ENCODE measurements at regions not wholly inside any gene's neighbourhood (a gene's known extent, or its start where the extent isn't known, plus 50 kb on each side); places are given as distances from the start of the nearest gene placed in this dataset.

DNA sequence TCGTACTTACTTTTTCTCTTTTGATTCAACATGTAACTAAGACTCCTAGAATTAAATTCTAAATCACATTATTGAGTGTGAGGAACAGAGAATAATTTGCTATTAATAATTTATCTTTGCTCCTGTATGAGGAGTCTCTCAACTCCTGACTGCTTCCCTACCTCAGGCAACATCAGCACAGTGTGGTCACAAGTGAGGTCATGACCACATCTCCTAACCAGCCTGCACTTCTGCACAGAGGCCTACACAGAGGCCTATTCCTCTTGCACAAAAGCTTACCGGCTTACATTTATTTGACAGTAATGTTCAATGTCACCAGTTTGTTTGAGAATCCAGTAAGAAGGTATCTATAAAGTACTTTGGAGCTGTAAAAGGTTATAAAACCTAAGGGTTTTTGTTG, 637.4 kb upstream of the MARCKS start:
- TF ChIP-seq, protein P1, sequence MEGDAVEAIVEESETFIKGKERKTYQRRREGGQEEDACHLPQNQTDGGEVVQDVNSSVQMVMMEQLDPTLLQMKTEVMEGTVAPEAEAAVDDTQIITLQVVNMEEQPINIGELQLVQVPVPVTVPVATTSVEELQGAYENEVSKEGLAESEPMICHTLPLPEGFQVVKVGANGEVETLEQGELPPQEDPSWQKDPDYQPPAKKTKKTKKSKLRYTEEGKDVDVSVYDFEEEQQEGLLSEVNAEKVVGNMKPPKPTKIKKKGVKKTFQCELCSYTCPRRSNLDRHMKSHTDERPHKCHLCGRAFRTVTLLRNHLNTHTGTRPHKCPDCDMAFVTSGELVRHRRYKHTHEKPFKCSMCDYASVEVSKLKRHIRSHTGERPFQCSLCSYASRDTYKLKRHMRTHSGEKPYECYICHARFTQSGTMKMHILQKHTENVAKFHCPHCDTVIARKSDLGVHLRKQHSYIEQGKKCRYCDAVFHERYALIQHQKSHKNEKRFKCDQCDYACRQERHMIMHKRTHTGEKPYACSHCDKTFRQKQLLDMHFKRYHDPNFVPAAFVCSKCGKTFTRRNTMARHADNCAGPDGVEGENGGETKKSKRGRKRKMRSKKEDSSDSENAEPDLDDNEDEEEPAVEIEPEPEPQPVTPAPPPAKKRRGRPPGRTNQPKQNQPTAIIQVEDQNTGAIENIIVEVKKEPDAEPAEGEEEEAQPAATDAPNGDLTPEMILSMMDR (IDR thresholded peaks at IDR 0.05), result no peak
- TF ChIP-seq POLR2AphosphoS5 (IDR thresholded peaks at IDR 0.05; ENCODE audit: low read depth, low read length), result no peak
- no peak for TF ChIP-seq TCF7L2 (IDR thresholded peaks at IDR 0.05; ENCODE audit: low read depth, low read length)
- no peak for TF ChIP-seq SIN3A (IDR thresholded peaks at IDR 0.05; ENCODE audit: borderline replicate concordance, insufficient read depth, low read depth, low read length)
- TF ChIP-seq, protein P2, sequence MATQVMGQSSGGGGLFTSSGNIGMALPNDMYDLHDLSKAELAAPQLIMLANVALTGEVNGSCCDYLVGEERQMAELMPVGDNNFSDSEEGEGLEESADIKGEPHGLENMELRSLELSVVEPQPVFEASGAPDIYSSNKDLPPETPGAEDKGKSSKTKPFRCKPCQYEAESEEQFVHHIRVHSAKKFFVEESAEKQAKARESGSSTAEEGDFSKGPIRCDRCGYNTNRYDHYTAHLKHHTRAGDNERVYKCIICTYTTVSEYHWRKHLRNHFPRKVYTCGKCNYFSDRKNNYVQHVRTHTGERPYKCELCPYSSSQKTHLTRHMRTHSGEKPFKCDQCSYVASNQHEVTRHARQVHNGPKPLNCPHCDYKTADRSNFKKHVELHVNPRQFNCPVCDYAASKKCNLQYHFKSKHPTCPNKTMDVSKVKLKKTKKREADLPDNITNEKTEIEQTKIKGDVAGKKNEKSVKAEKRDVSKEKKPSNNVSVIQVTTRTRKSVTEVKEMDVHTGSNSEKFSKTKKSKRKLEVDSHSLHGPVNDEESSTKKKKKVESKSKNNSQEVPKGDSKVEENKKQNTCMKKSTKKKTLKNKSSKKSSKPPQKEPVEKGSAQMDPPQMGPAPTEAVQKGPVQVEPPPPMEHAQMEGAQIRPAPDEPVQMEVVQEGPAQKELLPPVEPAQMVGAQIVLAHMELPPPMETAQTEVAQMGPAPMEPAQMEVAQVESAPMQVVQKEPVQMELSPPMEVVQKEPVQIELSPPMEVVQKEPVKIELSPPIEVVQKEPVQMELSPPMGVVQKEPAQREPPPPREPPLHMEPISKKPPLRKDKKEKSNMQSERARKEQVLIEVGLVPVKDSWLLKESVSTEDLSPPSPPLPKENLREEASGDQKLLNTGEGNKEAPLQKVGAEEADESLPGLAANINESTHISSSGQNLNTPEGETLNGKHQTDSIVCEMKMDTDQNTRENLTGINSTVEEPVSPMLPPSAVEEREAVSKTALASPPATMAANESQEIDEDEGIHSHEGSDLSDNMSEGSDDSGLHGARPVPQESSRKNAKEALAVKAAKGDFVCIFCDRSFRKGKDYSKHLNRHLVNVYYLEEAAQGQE (IDR thresholded peaks at IDR 0.05; ENCODE audit: insufficient read depth in 1 of 2, low read depth in 2 of 2, low read length in 1 of 2), result no peak
